LHCN-M2 (cell line): ENCODE measurements at regions not wholly inside any gene's neighbourhood (a gene's known extent, or its start where the extent isn't known, plus 50 kb on each side); places are given as distances from the start of the nearest gene placed in this dataset.
"Not testable (repeated sequence)": the region's sequence is repeated elsewhere in the genome, so short reads cannot be mapped to it uniquely, and the experiment has no call there.

Experiments used
- DNase-seq: peaks from one replicate; pipeline ENCODE4 v3.0.0-alpha.2; 2012; ENCODE audit warnings: low read depth

GRCh38 chr5:86403190-86403589, 214.6 kb upstream of the COX7C start:
- DNase-seq: no peak

- no peak for DNase-seq
Observed at GRCh38 chr5:86404256-86404655, 213.5 kb upstream of the COX7C start.

- DNase-seq: no peak
Observed at GRCh38 chr5:86407711-86408110, 210.0 kb upstream of the COX7C start.

GRCh38 chr5:86411596-86411995, 206.1 kb upstream of the COX7C start:
- DNase-seq: no peak

- DNase-seq: no peak
Observed at GRCh38 chr5:86427158-86427557, 190.6 kb upstream of the COX7C start.

GRCh38 chr5:86439593-86440110, 178.1 kb upstream of the COX7C start:
- DNase-seq: no peak

GRCh38 chr5:86442036-86442745, 175.6 kb upstream of the COX7C start:
- no peak for DNase-seq

DNA sequence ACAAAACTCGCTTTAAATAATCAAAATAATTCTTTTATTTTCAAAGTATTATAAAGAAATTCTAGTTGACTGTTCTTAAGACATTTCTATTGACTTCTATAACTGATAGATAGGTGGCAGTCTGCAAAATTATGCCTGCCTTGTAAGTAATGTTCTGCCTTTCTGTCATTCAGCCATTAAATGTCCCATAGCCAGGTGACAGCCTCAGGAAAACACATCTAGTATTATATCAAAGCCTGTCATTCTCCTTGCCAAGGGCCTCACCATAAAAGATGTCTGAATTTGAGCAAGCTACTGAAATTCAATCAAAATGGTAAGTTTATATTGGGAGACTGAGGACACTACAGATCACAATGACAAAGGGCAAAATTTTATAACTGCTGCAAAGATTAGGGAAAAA, 170.4 kb upstream of the COX7C start:
- no peak for DNase-seq

DNA sequence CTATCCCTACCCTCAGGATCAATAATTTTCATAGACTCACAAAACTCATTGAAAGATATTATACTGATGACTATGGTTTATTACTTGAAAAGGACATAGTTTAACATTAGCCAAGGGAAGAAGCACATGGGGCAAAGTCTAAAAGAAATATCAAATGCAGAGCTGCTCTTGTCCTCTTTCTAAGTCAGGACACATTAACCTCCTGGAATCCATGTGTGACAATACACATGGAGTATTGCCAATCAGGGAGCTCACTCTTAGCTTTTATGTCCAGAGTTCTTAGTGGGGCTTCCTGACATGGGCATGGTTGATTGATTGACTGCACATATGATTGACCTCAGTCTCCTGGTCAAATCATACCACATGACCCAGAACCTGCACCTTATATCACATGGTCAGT, 165.5 kb upstream of the COX7C start:
- DNase-seq: no peak

- no peak for DNase-seq
Observed at GRCh38 chr5:86460519-86460918, 157.2 kb upstream of the COX7C start.

DNA sequence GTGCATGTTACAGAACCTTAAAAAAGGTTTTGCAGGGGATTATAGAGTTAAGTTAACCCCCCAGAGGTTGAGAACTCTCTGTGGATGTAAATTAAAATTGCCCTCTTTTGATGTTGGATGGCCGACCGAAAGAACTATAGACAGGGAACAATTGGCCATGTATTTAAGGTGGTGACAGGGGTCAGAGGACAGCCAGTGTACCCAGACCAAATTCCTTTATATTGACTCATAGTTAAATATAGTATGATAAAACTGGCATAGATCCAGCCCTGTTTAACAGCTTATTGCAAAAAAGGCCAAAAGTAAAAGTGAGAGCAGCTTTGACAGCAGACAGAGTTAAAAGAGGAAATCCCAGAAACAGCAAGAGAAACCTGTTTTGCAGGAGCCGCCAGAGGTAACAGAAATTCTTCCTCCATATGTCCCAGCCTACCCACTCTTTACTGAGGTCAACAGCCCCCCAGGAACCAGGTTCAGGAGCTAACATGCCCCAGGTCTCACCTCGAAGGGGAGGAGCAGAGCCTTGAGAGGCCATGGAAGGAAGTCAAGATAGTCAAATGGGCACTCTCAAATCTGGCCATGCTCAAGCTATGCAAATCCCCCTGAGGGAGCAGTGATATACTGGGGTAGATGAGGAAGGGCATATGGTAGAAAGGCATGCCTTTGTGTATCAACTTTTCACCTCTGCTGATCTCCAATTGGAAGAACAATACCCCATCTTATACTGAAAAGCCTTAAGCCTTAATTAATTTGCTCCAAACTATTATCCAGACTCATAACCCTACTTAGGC, 156.4 kb upstream of the COX7C start:
- no peak for DNase-seq

- no peak for DNase-seq
Observed at GRCh38 chr5:86463339-86463738, 154.4 kb upstream of the COX7C start.

GRCh38 chr5:86465052-86465838, 152.5 kb upstream of the COX7C start:
- no peak for DNase-seq

GRCh38 chr5:86466721-86467120, 151.0 kb upstream of the COX7C start:
- not testable (repeated sequence) for DNase-seq

DNA sequence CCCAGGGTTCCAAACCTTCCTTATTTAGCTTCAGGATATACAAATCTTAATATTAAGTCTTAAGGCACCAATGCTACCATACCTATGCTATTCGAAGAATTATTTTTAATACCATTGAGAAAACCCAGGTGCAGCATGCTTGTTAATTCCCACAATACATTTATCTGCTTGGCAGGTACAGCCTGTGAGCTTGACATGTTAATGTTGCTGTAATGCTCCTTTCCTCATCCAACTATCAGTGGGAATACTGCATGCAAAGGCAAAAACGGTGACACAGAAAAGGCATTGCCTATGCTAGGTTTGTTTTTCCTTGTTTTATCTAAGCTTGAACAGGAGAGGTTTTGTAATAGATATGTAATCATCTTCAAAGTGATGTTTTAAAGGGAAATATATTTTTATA, 135.7 kb upstream of the COX7C start:
- no peak for DNase-seq

DNA sequence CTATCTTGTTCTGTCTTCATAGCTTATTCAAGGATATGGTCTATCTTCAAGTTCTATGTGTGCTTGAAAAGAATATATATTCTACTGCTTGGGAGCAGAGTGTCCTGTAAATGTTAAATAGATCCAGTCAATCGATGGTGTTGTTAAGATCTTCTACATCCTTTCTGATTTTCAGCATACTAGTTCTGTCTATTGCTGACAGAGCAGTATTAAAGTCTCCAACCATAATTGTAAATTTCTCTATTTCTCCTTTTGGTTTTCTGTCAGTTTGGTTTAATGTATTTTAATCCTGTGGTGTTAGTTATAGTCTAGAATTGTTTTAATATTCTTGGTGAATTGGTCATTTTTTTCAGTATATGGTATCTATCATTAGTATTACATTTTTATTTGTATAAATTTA, 124.0 kb upstream of the COX7C start:
- DNase-seq: no peak

GRCh38 chr5:86500947-86501346, 116.8 kb upstream of the COX7C start:
- DNase-seq: no peak

DNA sequence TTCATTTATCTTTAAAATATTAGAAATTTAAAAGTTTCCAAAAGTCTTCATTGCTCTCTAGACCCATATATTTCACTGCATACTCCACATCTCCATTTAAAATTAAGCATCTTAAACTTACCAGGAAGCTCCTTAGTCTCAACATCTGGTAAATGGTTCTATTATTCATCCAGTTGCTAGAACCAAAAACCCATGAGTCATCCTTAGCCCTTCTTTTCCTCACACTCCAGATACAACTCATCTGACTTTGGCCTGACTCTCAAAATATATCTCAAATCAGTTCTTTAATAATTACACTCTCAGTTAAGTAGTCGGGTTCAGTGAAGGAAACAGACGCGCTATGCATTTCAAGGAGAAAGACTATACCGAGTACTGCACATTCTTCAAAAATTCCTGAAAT, 110.2 kb upstream of the COX7C start:
- no peak for DNase-seq

GRCh38 chr5:86510330-86510915, 107.3 kb upstream of the COX7C start:
- DNase-seq: not testable (repeated sequence)

DNA sequence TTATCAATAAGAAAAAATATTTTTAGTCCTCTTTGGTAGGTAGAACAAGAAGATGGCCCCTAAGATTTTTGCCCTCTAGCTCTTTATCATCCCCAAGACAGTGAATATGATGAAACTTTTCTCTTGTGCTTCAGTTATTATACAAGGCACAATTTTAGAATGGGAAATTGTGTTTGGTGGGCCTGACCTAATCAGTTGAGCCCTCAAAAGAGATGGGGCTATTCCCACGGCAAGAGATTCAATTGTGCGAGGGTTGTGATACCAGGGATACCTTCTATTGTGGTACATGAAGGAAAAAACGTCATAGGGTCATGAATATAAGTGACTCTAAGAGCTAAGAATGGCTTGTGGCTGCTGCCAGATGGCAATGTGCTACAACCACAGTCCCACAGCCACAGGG, 94.0 kb upstream of the COX7C start:
- no peak for DNase-seq

- no peak for DNase-seq
Observed at GRCh38 chr5:86525622-86526021, 92.1 kb upstream of the COX7C start.

GRCh38 chr5:86526811-86527348, 90.9 kb upstream of the COX7C start:
- no peak for DNase-seq
